Myocyte (in vitro differentiated cells): ENCODE measurements at regions not wholly inside any gene's neighbourhood (a gene's known extent, or its start where the extent isn't known, plus 50 kb on each side); places are given as distances from the start of the nearest gene placed in this dataset.
A peak's percentile ranks its signal among the peaks of the same experiment; 100 is the strongest.

Experiments used
- DNase-seq: peaks from one replicate; pipeline ENCODE4 v3.0.0-alpha.2; 2012; ENCODE audit warnings: low read depth

DNA sequence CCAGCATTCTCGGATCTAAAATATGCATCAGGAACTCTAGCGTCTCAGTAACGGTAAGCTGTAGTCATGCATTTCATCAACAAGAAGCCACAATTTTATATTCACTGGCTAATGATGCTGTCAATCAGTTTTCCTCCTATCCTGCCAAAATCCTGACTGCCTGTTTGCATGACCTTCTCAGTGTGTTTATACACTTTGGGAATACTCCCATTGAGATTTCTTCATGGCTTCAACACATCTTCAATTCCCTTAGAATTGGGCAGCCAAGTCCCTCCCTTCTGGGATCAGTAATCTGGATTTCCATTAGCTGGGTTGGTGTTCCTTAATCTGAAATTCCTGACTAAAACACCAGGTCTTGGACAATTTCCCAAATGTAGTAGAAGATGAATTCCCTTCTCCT is 348.9 kb upstream of the DYNLRB2 start:
- no peak for DNase-seq

DNA sequence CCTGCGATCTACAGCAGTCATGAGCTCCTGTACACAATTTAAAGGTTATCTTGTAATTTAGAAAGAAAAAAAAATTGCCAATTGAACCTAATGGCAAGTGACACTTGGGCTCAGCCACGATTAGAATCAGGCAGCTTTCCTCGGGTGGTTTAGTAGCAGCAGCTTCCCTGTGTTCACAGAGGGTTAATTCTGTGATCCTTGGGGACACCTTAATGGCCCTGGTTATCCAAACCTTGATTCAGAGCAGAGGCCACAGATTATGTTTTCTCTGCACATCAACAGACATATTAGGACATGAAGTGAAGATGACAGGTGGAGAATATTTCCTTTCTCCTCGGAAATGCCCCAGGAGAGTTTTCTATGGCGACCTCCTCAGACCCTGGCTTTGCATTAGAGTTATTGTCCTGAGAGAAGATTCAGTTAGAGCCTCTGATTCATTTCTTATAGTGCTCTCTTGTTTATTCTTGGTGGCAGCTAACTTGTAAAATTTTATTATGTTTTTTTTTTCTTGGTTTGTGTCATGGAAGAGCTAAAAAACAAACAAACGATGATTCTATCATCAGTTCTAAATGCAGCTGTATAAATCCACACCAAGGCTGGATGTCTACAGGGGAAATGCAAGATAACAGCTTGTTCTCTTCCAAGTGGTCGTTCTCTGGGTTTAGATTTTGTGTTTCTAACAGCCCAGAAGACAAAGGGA is 351.2 kb upstream of the DYNLRB2 start:
- no peak for DNase-seq

DNA sequence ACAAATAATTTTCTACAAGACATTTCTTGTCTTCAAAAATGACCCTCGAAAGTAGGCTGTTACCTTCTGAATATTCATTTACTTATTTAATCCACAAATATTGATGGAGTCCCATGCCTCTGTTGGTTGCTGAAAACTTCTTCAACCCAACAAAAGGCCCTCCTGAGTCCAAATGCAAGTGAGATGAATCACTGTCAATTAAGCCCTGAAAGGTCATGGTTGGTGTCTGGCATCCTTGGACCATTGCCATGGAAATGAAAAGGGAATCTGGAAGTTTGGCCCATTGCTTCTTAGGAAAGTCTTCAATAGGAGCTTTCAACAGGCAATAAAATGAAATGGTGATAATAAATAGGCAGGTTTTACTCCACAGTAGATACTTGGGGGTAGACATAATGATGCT is 364.7 kb upstream of the DYNLRB2 start:
- DNase-seq: peak; percentile 26

GRCh38 chr16:80175011-80175410 is 365.8 kb upstream of the DYNLRB2 start:
- no peak for DNase-seq

DNA sequence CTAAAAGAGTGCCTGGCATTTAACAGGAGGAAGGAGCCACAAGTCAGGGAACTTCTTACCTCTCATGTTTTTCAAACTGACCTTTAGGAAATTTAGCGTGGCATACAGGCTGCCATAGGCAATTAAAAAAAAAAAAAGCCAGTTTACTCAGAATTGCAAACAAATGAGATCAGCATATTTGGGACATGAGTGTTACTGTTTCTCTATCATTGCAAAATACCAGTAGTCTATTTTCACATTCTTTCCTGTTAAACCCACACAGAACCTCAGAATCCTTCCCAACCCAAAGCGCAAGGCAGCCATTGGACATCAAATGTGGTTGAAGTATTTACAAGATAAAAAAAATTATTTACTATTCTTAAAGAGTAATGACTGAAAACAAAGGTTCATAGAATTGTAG is 366.4 kb upstream of the DYNLRB2 start:
- peak; percentile 59 for DNase-seq

- no peak for DNase-seq
Measured at GRCh38 chr16:80171746-80172145, 369.0 kb upstream of the DYNLRB2 start.

GRCh38 chr16:80171199-80171598 is 369.6 kb upstream of the DYNLRB2 start:
- no peak for DNase-seq

DNA sequence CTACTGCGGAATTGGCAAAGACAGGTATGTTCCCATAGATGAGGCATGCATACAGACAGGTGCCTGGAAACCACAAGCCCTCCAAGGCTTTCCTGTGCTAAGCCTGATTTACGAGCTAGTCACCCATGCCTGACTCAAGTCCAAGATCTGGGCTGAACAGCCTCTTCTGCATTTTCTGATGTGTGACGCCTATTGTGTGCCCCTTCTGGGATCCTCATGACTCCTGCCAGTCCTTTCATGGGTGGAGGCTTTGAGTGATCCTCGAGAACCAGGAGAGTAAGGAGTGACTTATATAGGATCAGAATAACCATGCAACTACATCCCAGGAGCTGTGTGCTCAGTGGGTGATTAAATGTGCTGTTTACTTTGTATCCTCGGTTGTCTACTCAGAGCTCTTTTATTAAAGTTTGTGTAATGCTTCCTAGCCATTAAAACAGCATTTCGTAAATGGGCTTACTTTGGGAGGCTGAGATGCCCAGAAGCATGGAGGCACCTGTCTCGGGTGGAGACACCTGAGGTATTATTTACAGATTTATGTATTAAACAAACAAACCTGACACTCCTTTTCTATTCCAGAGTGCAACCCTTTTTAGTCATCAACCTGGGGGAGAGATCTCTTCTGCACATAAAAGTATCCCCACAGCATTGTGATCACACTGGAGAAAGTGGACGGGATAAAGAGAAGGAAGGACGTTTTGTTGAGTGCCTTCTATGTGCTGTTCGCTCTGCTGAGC is 373.0 kb upstream of the DYNLRB2 start:
- DNase-seq: peak; percentile 26

DNA sequence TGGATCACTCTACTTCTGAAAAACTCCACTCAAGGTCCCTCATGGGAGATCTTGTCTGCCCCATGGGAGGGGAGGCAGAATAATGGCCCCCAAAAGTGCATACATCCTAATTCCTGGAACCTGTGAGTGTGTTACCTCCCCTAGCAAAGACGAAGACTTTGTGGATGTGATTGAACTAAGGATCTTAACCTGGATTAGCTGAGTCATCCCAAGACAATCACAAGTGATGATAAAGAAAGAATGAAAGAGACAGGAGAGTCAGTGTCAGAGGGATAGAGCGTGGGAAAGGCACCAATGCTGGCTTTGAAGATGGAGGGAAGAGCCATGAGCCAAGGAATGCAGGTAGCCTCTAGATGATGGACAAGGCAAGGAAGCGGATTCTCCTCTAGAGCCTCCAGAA is 374.7 kb upstream of the DYNLRB2 start:
- DNase-seq: no peak

- no peak for DNase-seq
Measured at GRCh38 chr16:80164966-80165550, 375.7 kb upstream of the DYNLRB2 start.

DNA sequence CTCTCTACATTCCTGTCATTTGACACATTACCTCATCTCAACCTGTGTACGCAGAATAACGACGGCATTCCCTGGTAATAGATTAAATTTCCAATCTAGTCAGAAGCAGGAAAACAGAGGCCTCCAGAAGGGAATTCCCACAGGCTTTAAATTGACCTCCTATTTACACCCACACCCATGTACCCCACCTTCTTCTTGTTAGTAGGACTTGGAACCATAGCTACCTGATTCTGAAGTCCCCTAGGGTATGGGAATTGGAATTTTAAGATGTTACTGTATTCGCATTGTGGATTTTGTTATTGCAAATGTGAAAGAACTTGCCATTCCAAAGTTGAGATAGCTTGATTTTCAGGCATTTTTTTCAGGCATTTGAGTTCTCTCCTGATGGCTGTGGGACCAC is 377.5 kb upstream of the DYNLRB2 start:
- DNase-seq: no peak

GRCh38 chr16:80161799-80162739 is 378.7 kb upstream of the DYNLRB2 start:
- no peak for DNase-seq

- DNase-seq: peak; percentile 65
Measured at GRCh38 chr16:80158766-80159165, 382.0 kb upstream of the DYNLRB2 start.

DNA sequence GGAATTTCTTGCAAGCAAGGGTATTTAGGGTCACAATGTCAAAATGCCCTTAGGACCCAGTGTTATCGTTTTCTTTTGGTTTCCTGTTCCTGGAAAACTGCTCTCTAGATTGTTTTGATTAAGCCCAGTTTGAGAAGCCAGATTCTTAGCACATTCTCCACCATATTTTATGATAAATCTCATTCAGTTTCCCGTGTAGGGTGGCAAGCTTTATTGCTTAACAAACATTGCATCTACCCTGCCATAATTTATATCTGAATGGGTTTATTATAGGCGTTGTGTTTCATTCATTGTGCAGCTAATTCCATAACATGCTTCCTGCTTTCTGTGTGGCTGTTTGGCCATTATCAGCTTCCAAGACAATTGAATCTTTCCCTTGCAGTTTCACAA is 389.1 kb upstream of the DYNLRB2 start:
- DNase-seq: no peak

DNA sequence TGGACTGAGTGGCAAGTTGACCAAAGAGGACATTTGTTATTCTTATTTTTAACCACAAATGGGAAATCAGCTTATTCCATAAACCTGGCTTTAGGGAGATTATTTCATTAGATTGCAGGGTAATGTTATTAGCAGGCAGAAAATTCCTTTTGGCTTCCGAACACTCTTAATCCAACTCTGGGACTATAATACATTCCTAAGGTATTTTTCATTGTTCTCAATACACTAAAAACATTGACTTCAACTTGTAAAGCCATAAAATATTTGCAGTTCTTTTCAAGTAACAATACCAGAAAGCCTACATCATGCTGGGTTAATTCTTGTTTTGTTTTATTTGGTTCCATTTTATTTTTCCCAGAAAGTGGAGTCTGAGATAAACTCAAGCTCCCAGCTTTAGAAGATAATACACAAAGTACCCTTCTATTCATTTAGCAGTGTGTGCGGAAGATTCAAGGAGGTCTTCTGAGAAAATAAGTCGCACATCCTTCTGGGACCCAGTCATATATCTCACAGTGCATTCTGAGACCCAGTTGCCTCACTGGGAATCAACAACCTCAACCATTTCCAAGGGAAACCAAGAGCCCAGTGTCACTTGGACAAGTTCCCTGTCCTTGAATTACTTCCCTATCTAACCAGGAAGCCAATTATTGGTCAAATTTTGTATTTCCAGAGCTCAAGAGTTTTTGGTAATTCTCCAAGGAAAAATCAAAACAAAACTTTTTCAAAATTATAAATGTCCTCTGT is 389.6 kb upstream of the DYNLRB2 start:
- DNase-seq: peak; percentile 26

- no peak for DNase-seq
Measured at GRCh38 chr16:80148826-80149225, 392.0 kb upstream of the DYNLRB2 start.

DNA sequence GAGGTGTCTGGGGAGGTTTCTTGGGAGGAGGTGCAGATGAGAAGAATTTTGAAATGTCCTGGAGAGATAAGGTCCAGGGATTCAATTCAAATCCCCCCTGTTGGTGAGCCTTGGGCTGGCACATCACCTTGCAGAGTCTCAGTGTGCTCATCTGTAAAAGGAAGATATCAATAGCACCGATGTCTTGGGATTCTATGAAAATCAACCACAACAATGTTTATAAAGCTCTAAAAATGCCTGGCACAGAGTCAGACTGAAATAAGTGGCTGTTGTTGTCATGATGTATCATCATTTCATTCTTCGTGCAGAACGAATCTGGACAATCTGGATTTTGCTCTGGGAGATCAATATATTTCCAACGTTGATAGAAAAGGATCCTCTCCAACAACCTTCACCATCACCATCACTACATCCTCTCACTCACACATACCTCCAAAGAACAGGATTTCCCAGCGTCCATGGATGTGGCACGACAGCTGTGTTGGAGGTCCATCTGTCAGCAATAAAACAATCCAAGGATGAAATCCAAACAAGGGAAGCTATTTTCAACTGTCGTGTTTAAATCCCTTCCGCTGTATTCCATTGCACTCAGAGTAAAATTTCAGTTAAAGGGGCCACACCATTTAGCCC is 393.7 kb upstream of the DYNLRB2 start:
- DNase-seq: peak; percentile 78

DNA sequence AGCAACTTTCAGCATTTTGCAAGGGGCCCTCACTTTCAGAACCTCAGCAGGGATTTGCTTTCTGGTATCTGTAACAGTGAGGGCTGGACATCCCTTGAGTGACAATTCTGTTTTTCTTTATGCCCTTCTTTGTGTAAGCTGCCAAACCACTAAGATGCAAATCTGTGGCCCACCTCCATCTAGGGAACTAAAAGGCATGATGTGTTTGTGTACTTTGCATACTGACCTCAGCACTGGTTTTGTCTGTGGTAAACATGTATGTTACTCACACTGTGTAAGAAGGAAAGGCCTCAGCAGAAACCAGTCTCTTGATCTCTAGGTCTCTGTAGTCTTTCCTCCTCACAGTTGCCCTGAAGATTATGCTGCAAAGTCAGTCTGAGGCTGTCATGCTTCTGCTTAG is 396.6 kb upstream of the DYNLRB2 start:
- no peak for DNase-seq

- no peak for DNase-seq
Measured at GRCh38 chr16:80142940-80143339, 397.9 kb upstream of the DYNLRB2 start.

- DNase-seq: no peak
Measured at GRCh38 chr16:80142281-80142680, 398.5 kb upstream of the DYNLRB2 start.
